NT2/D1 (cell line): ENCODE measurements at regions not wholly inside any gene's neighbourhood (a gene's known extent, or its start where the extent isn't known, plus 50 kb on each side); places are given as distances from the start of the nearest gene placed in this dataset.

Experiments used
- DNase-seq: peaks from one replicate; pipeline ENCODE4 v3.0.0-alpha.2; 2011; ENCODE audit warnings: low read depth, low spot score
- H3K27me3 ChIP-seq: 2 replicates; pipeline ENCODE4 v1.6.0; 2011; ENCODE audit warnings: mild to moderate bottlenecking; ENCODE audit not compliant: insufficient read length, insufficient read depth
- H3K36me3 ChIP-seq: 2 replicates; pipeline ENCODE4 v1.6.1; 2011; ENCODE audit warnings: mild to moderate bottlenecking, low read length, mixed read lengths; ENCODE audit not compliant: insufficient read depth, insufficient read length
- H3K4me1 ChIP-seq: 2 replicates; pipeline ENCODE4 v1.5.1; 2011; ENCODE audit not compliant: insufficient read depth, insufficient read length
- H3K4me3 ChIP-seq: 2 replicates; pipeline ENCODE4 v1.5.1; 2011; ENCODE audit warnings: low read depth; ENCODE audit not compliant: insufficient read length
- H3K9ac ChIP-seq: 2 replicates; pipeline ENCODE4 v1.6.0; 2011; ENCODE audit warnings: low read depth; ENCODE audit not compliant: insufficient read length
- H3K9me3 ChIP-seq: 2 replicates; pipeline ENCODE4 v1.5.1; 2011; ENCODE audit warnings: mild to moderate bottlenecking, low read length; ENCODE audit not compliant: insufficient read depth
- SUZ12 ChIP-seq: IDR thresholded peaks from 2 replicates; pipeline ENCODE4 v1.6.1; 2011; ENCODE audit not compliant: insufficient read length, insufficient read depth; ENCODE audit errors: extremely low read depth
- YY1 ChIP-seq: IDR thresholded peaks from 2 replicates; pipeline ENCODE4 v1.6.1; 2011; ENCODE audit not compliant: insufficient read length, insufficient read depth
- ZNF274 ChIP-seq: IDR thresholded peaks from 2 replicates; pipeline ENCODE4 v1.6.1; 2011; ENCODE audit warnings: mild to moderate bottlenecking, low read depth, low read length

DNA sequence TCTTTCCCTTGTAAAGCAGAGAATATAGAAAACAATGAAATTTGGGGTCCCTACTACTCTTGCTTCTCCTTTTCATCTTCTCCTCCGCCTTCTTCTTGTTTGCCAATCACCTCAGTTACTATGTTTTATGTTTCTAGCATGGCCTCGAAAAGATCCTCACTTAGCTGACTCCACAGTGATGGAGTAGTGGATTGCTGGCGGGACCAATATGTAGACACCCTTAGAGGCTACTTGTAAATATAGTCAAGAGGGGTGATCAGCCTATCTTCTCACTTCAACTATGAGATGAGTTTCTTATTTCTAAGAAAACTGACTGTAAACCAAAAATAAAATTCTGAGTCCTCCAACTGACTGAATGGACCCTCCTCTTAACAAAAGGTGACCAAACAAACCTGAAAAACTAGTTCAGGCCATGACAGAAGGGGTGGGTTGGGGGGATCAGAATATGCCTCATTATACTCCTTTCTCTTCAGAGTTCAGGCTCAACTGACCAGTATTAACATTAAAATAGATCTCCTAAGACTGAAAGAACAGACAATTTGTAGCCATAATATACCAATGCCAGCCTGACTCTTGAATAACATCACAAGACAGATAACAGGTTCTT, 829.0 kb downstream of the TLE4 start:
- Histone ChIP-seq H3K4me1 (no peaks in the 10 kb centered on the region), H3K9ac (no peak overlapping the region), H3K9me3 (no peaks in the 10 kb centered on the region), H3K36me3 (no peaks in the 10 kb centered on the region), H3K27me3 (no peaks in the 10 kb centered on the region), H3K4me3 (no peak overlapping the region)
- TF ChIP-seq YY1 (no peak), SUZ12 (no peak)
- no peak for DNase-seq

GRCh38 chr9:80399606-80400005, 827.8 kb downstream of the TLE4 start:
- Histone ChIP-seq H3K4me3 (no peak overlapping the region), H3K4me1 (no peaks in the 10 kb centered on the region), H3K9ac (no peak overlapping the region), H3K9me3 (no peaks in the 10 kb centered on the region), H3K27me3 (no peaks in the 10 kb centered on the region), H3K36me3 (no peaks in the 10 kb centered on the region)
- no peak for DNase-seq
- TF ChIP-seq SUZ12 (no peak), YY1 (no peak), ZNF274 (no peak)

- no peaks in the 10 kb centered on the region for H3K9me3 ChIP-seq
- H3K9ac ChIP-seq = no peak overlapping the region
- TF ChIP-seq SUZ12 (no peak), ZNF274 (no peak), YY1 (no peak)
- H3K36me3 ChIP-seq = no peaks in the 10 kb centered on the region
- no peak overlapping the region for H3K4me3 ChIP-seq
- no peak for DNase-seq
- H3K27me3 ChIP-seq = no peaks in the 10 kb centered on the region
- H3K4me1 ChIP-seq = no peaks in the 10 kb centered on the region
Observed at GRCh38 chr9:80387828-80388227, 816.1 kb downstream of the TLE4 start.

- TF ChIP-seq YY1 (no peak), SUZ12 (no peak), ZNF274 (no peak)
- Histone ChIP-seq H3K27me3 (no peaks in the 10 kb centered on the region), H3K4me1 (no peaks in the 10 kb centered on the region), H3K36me3 (no peaks in the 10 kb centered on the region), H3K4me3 (no peak overlapping the region), H3K9ac (no peak overlapping the region), H3K9me3 (no peaks in the 10 kb centered on the region)
- no peak for DNase-seq
Observed at GRCh38 chr9:80385246-80385645, 813.5 kb downstream of the TLE4 start.

DNA sequence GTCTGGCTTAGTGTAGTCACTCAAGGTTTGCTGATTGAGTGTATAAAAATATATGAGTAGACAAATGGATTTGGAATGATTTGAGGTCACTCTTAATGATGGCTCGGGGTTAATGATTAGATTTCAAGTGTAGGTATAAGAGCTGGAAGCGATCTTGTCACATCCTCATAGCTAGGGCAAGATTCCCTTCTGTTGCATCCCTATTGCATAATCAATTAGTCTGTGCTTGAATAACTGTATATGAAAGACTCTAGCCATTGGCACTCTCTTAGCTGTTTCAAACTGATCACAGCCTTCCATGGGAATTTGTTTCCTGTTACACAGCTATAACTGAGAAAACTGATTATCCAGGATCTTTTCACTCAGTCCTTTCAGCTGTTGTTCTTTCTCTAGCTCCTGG, 811.6 kb downstream of the TLE4 start:
- H3K36me3 ChIP-seq = no peaks in the 10 kb centered on the region
- TF ChIP-seq SUZ12 (no peak), YY1 (no peak), ZNF274 (no peak)
- no peak for DNase-seq

DNA sequence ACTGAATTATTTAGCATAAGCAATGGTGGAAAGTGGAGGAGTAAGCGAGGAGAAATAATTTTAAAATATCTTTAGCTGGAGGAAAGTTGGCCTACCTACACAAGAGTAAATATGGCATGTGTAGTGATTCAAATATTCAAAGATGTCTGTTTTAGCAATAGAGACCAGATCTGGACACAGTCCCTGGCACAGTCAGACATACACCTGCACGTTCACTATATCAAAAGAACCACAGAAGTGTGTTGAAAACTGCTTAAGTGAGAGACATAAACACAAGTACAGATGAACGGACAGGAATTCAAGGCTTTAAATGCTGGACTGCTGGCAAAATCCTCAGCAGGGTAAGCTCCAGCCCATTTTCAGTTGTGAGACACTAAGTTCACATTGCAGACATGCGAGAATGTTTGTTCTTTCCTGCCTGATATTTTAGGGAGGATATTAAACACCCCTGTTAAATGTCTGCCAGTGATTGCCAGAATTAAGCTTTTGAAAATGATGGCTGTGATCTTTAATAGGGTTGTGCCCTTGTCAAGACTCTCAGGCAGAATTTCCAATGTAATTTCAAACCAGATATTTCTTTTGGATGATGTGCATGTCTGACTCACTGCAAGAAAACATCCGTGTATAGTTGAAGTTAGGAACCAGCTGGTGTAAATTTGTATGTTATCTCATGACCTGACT, 810.6 kb downstream of the TLE4 start:
- DNase-seq = no peak
- Histone ChIP-seq H3K9me3 (no peaks in the 10 kb centered on the region), H3K36me3 (no peaks in the 10 kb centered on the region), H3K9ac (no peak overlapping the region), H3K27me3 (no peaks in the 10 kb centered on the region), H3K4me1 (no peaks in the 10 kb centered on the region), H3K4me3 (no peak overlapping the region)
- TF ChIP-seq ZNF274 (no peak), SUZ12 (no peak), YY1 (no peak)

More for the DNA sequence above, 811.6 kb downstream of the TLE4 start:
- H3K9ac ChIP-seq = no peak overlapping the region
- no peaks in the 10 kb centered on the region for H3K9me3 ChIP-seq
- no peaks in the 10 kb centered on the region for H3K27me3 ChIP-seq
- no peak overlapping the region for H3K4me3 ChIP-seq
- no peaks in the 10 kb centered on the region for H3K4me1 ChIP-seq

- no peak for TF ChIP-seq YY1
- TF ChIP-seq SUZ12 = no peak
- TF ChIP-seq ZNF274 = no peak
- no peak for DNase-seq
- no peaks in the 10 kb centered on the region for H3K4me1 ChIP-seq
- H3K36me3 ChIP-seq = no peaks in the 10 kb centered on the region
- H3K9ac ChIP-seq = no peak overlapping the region
- H3K4me3 ChIP-seq = no peak overlapping the region
- H3K27me3 ChIP-seq = no peaks in the 10 kb centered on the region
- no peaks in the 10 kb centered on the region for H3K9me3 ChIP-seq
Observed at GRCh38 chr9:80380301-80380700, 808.5 kb downstream of the TLE4 start.
